Ovary (tissue), 7 donors: ENCODE measurements at regions not wholly inside any gene's neighbourhood (a gene's known extent, or its start where the extent isn't known, plus 50 kb on each side); places are given as distances from the start of the nearest gene placed in this dataset.

Source experiments
- DNase-seq, 5 donors: peaks; one replicate each; pipeline ENCODE4 v3.0.0-alpha.2; 2019 to 2020
- H3K27ac ChIP-seq, 2 donors: fragments of 200-600 bp; one replicate each; pipeline versions ENCODE4 v1.5.1 to v1.8.0; 2019 to 2022
- H3K27me3 ChIP-seq: fragments of 200-600 bp; one replicate; pipeline ENCODE4 v1.8.0; 2022
- H3K36me3 ChIP-seq: fragments of 200-600 bp; sonication (generic); one replicate; pipeline ENCODE4 v1.5.1; 2019
- H3K4me1 ChIP-seq: one replicate; pipeline ENCODE4 v1.8.1; 2013; ENCODE audit warnings: mild to moderate bottlenecking, moderate library complexity; ENCODE audit not compliant: insufficient read depth
- H3K4me3 ChIP-seq: fragments of 200-600 bp; sonication (generic); one replicate; pipeline ENCODE4 v1.5.1; 2017
- H3K9me3 ChIP-seq, 2 donors: fragments of 200-600 bp in 1 of 2; sonication (generic) in 1 of 2; one replicate each; pipeline versions ENCODE4 v1.5.1 to v1.8.1; 2013 to 2019; ENCODE audit warnings: mild to moderate bottlenecking in 1 of 2, moderate library complexity in 1 of 2
- CTCF ChIP-seq, 3 donors: fragments of 450-650 bp in 2 of 3; fragments of 200-600 bp in 1 of 3; IDR thresholded peaks; one replicate each; pipeline versions ENCODE4 v1.5.1 to v1.8.0; 2016 to 2022; ENCODE audit warnings: antibody characterized with exemption in 3 of 3, mild to moderate bottlenecking in 1 of 3
- EP300 ChIP-seq: sonication (generic); formaldehyde crosslinking; IDR thresholded peaks from one replicate; pipeline ENCODE4 v1.6.1; 2017; ENCODE audit warnings: antibody characterized with exemption
- POLR2A ChIP-seq: fragments of 450-650 bp; IDR thresholded peaks from one replicate; pipeline ENCODE4 v1.6.1; 2017; ENCODE audit warnings: antibody characterized with exemption, mild to moderate bottlenecking, moderate library complexity
- WGBS, 3 donors: extraction: QIAGEN DNeasy Blood & Tissue Kit in 1 of 3; methylation state at CpG; one replicate each; pipeline versions ENCODE4 v1.1.5 to v1.1.7; 2013 to 2017; 5-methylcytosine and 5-hydroxymethylcytosine counted together
- intact Hi-C, 4 donors: fragments of 100-400 bp; cut with DNase I; formaldehyde crosslinking; loops; one replicate each; pipeline versions ENCODE4 v1.11.0 to v1.15.1; 2022 to 2023
- donor health status: DM: no; HTN: no; CAD: no; lungs with moderate emphysema.
- donor health status: DM: no; HTN: no; CAD: no.
- donor health status: Bipolar disorder and iron deficiency.
- donor health status: DM: no; HTN: no; CAD: no.
- donor health status: DM: yes; HTN: yes; CAD: no.

- Histone ChIP-seq H3K4me3 (no peak overlapping the region), H3K4me1 (no peaks in the 10 kb centered on the region), H3K27me3 (no peaks in the 10 kb centered on the region), H3K27ac (no peak overlapping the region), H3K36me3 (no peaks in the 10 kb centered on the region), H3K9me3 (no peaks in the 10 kb centered on the region)
- WGBS, 3 donors, result 19 to 32% (median 24%) methylated on average over 7 of the region's 7 CpGs
- intact Hi-C loops, result no loop called here
- DNase-seq, result no peak
- TF ChIP-seq EP300 (no peak), CTCF (IDR thresholded peaks at IDR 0.05) (no peak), POLR2A (no peak)
These were observed 191.5 kb upstream of the RPL38 start for GRCh38 chr17:74011966-74012365.

GRCh38 chr17:74012465-74012864, 191.0 kb upstream of the RPL38 start:
- intact Hi-C loops, result no loop called here
- 8 to 30% (median 11%) methylated on average over 6 of the region's 6 CpGs for WGBS, 3 donors
- Histone ChIP-seq H3K27me3 (no peaks in the 10 kb centered on the region), H3K27ac (no peak overlapping the region), H3K4me1 (no peaks in the 10 kb centered on the region), H3K4me3 (no peak overlapping the region), H3K36me3 (no peaks in the 10 kb centered on the region), H3K9me3 (no peaks in the 10 kb centered on the region)
- TF ChIP-seq EP300 (no peak), POLR2A (no peak), CTCF (IDR thresholded peaks at IDR 0.05) (no peak)
- no peak for DNase-seq

GRCh38 chr17:74015316-74015715, 188.2 kb upstream of the RPL38 start:
- Histone ChIP-seq H3K36me3 (no peaks in the 10 kb centered on the region), H3K9me3 (no peaks in the 10 kb centered on the region), H3K27me3 (no peaks in the 10 kb centered on the region), H3K27ac (no peak overlapping the region), H3K4me1 (no peaks in the 10 kb centered on the region), H3K4me3 (no peak overlapping the region)
- intact Hi-C loops, result no loop called here
- TF ChIP-seq POLR2A, result no peak
- no peak for DNase-seq
- WGBS, 3 donors, result 79 to 93% (median 89%) methylated on average over 5 of the region's 5 CpGs

GRCh38 chr17:74015990-74016389, 187.5 kb upstream of the RPL38 start:
- Histone ChIP-seq H3K9me3 (no peaks in the 10 kb centered on the region), H3K36me3 (no peaks in the 10 kb centered on the region), H3K27me3 (no peaks in the 10 kb centered on the region), H3K4me1 (no peaks in the 10 kb centered on the region), H3K4me3 (no peak overlapping the region), H3K27ac (no peak overlapping the region)
- WGBS, 3 donors, result 21 to 26% (median 22%) methylated on average over 12 of the region's 12 CpGs
- intact Hi-C loops, result no loop called here
- DNase-seq, result no peak
- TF ChIP-seq EP300 (no peak), CTCF (IDR thresholded peaks at IDR 0.05) (no peak), POLR2A (no peak)

- TF ChIP-seq EP300 (no peak), POLR2A (no peak), CTCF (IDR thresholded peaks at IDR 0.05) (no peak)
These were observed 187.0 kb upstream of the RPL38 start for GRCh38 chr17:74016461-74016860.

More at GRCh38 chr17:74016461-74016860, 187.0 kb upstream of the RPL38 start:
- Histone ChIP-seq H3K27me3 (no peaks in the 10 kb centered on the region), H3K4me3 (no peak overlapping the region), H3K9me3 (no peaks in the 10 kb centered on the region), H3K27ac (no peak overlapping the region), H3K36me3 (no peaks in the 10 kb centered on the region), H3K4me1 (no peaks in the 10 kb centered on the region)
- WGBS, 3 donors, result 54 to 66% (median 55%) methylated on average over 8 of the region's 8 CpGs
- intact Hi-C loops, result no loop called here
- DNase-seq, result no peak
